MCF 10A (cell line): ENCODE measurements at regions not wholly inside any gene's neighbourhood (a gene's known extent, or its start where the extent isn't known, plus 50 kb on each side); places are given as distances from the start of the nearest gene placed in this dataset.

Experiments used
- BruUV-seq: library from RNA; stranded (reverse); fragments of 400-500 nt; replicated peaks from 2 replicates; lab custom pipeline; 2021; lab: Mats Ljungman, UMichigan
- CTCF ChIA-PET: fragments of 300-600 bp; sonication (Branson Sonifier 250); formaldehyde crosslinking; extraction: SDS; loops from one replicate; lab custom pipeline; 2021; ENCODE audit warnings: antibody characterized with exemption, inconsistent platforms; lab: Yijun Ruan, JAX
- POLR2A ChIA-PET: fragments of 300-600, 350-650 bp; sonication (Branson Sonifier 250); formaldehyde crosslinking; extraction: SDS; loops from one replicate; lab custom pipeline; 2020; ENCODE audit warnings: antibody characterized with exemption, inconsistent platforms; lab: Yijun Ruan, JAX
- DNase-seq: peaks from one replicate; pipeline ENCODE4 v3.0.0-alpha.2; 2018; ENCODE audit not compliant: unreplicated experiment
- H3K27ac Mint-ChIP-seq: one replicate; pipeline ENCODE4 v1.8.0; 2022; ENCODE audit warnings: mild to moderate bottlenecking, low read depth, mixed read lengths; ENCODE audit not compliant: unreplicated experiment
- H3K27me3 Mint-ChIP-seq: one replicate; pipeline ENCODE4 v1.8.0; 2022; ENCODE audit warnings: mixed read lengths; ENCODE audit not compliant: insufficient read depth, unreplicated experiment
- H3K36me3 Mint-ChIP-seq: one replicate; pipeline ENCODE4 v1.8.0; 2022; ENCODE audit warnings: mild to moderate bottlenecking, moderate library complexity, mixed read lengths; ENCODE audit not compliant: insufficient read depth, unreplicated experiment
- H3K4me1 Mint-ChIP-seq: one replicate; pipeline ENCODE4 v1.8.0; 2022; ENCODE audit warnings: mixed read lengths; ENCODE audit not compliant: insufficient read depth, unreplicated experiment
- H3K4me3 Mint-ChIP-seq: one replicate; pipeline ENCODE4 v1.8.0; 2022; ENCODE audit warnings: mild to moderate bottlenecking, moderate library complexity, mixed read lengths; ENCODE audit not compliant: unreplicated experiment
- H3K9me3 Mint-ChIP-seq: one replicate; pipeline ENCODE4 v1.8.0; 2022; ENCODE audit warnings: mixed read lengths; ENCODE audit not compliant: unreplicated experiment
- CTCF ChIP-seq: fragments of 200-600 bp; IDR thresholded peaks from one replicate; pipeline ENCODE4 v1.8.0; 2022; ENCODE audit warnings: antibody characterized with exemption, mild to moderate bottlenecking; ENCODE audit not compliant: unreplicated experiment
- intact Hi-C: fragments of 100-400 bp; cut with micrococcal nuclease; formaldehyde crosslinking; loops from 2 replicates; pipeline ENCODE4 v1.14.1; 2022

GRCh38 chr3:194195611-194196010 lies 59.7 kb downstream of the HES1 start:
- no peak for TF ChIP-seq CTCF
- no peaks in the 10 kb centered on the region for H3K36me3 Mint-ChIP-seq
- DNase-seq = no peak
- intact Hi-C loops = no loop called here
- no peaks in the 10 kb centered on the region for H3K4me1 Mint-ChIP-seq
- no peaks in the 10 kb centered on the region for H3K9me3 Mint-ChIP-seq
- ChIA-PET CTCF (interaction anchor here (1.2 kb wide), 1 partner anchor 37 kb away, joined by 4 read pairs; no protein-coding TSS in a partner anchor), POLR2A (no interaction called here)
- H3K4me3 Mint-ChIP-seq = no peak overlapping the region
- H3K27ac Mint-ChIP-seq = no peak overlapping the region
- no TSS peak for BruUV-seq
- H3K27me3 Mint-ChIP-seq = peaks cover 18% of the 10 kb centered on the region

GRCh38 chr3:194196876-194197275 lies 60.9 kb downstream of the HES1 start:
- H3K9me3 Mint-ChIP-seq = no peaks in the 10 kb centered on the region

GRCh38 chr3:194197396-194197960 lies 61.5 kb downstream of the HES1 start:
- no peak for TF ChIP-seq CTCF
- POLR2A ChIA-PET = no interaction called here
- BruUV-seq = no TSS peak
- Mint-ChIP-seq H3K4me1 (no peaks in the 10 kb centered on the region), H3K9me3 (no peaks in the 10 kb centered on the region), H3K36me3 (no peaks in the 10 kb centered on the region), H3K4me3 (no peak overlapping the region), H3K27me3 (peaks cover 18% of the 10 kb centered on the region), H3K27ac (no peak overlapping the region)
- CTCF ChIA-PET = no interaction called here
- intact Hi-C loops = no loop called here
- DNase-seq = no peak

More at GRCh38 chr3:194196876-194197275, 60.9 kb downstream of the HES1 start:
- no TSS peak for BruUV-seq
- DNase-seq = peak; percentile 11
- H3K27me3 Mint-ChIP-seq = peaks cover 18% of the 10 kb centered on the region
- no peak overlapping the region for H3K4me3 Mint-ChIP-seq
- intact Hi-C loops = no loop called here
- H3K27ac Mint-ChIP-seq = no peak overlapping the region
- no peaks in the 10 kb centered on the region for H3K36me3 Mint-ChIP-seq
- H3K4me1 Mint-ChIP-seq = no peaks in the 10 kb centered on the region
- CTCF ChIA-PET = interaction anchor here (0.6 to 1.2 kb wide), 2 partner anchors 38 to 268 kb away, joined by 3 to 4 read pairs; no protein-coding TSS in a partner anchor
- no peak for TF ChIP-seq CTCF
- POLR2A ChIA-PET = no interaction called here

- Mint-ChIP-seq H3K9me3 (no peaks in the 10 kb centered on the region), H3K4me1 (no peaks in the 10 kb centered on the region), H3K36me3 (no peaks in the 10 kb centered on the region), H3K27me3 (peaks cover 18% of the 10 kb centered on the region), H3K4me3 (no peak overlapping the region), H3K27ac (no peak overlapping the region)
- POLR2A ChIA-PET = no interaction called here
- CTCF ChIA-PET = no interaction called here
- intact Hi-C loops = no loop called here
- no TSS peak for BruUV-seq
- DNase-seq = no peak
- no peak for TF ChIP-seq CTCF
Observed at GRCh38 chr3:194197981-194198695, 62.2 kb downstream of the HES1 start.
